ENCODE measurements at regions not wholly inside any gene's neighbourhood (a gene's known extent, or its start where the extent isn't known, plus 50 kb on each side); places are given as distances from the start of the nearest gene placed in this dataset.

DNA sequence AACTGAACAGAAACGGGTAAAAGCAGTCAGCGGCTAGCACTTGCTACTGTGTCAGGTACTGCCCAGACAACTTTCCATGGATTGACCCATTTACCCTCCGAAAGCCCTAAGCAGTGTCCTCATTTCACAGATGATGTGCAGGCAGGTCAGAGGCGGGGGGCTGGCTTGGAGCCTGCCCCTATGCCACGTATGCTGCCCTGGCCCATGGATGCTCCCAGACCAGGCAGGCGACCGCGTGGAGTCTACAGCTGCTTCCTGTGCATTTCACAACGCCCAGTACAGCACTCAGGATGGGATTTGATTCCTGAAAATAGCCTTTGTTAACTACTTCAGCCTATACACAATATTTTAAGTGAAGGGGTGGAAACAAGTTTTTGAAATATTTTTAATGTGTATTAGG is 202.9 kb downstream of the NXNL2 start (continued):
- TF ChIP-seq BACH1 (IDR thresholded peaks at IDR 0.05; ENCODE audit: low read length) (no peak), EZH2 (IDR thresholded peaks at IDR 0.05; ENCODE audit: low read depth, low read length, severe bottlenecking) (no peak), FOSL1 (IDR thresholded peaks at IDR 0.05; ENCODE audit: insufficient read depth, low read depth, low read length) (no peak)

All from H1 (cell line).